Erythroblast (primary cell): ENCODE measurements at regions not wholly inside any gene's neighbourhood (a gene's known extent, or its start where the extent isn't known, plus 50 kb on each side); places are given as distances from the start of the nearest gene placed in this dataset.

Experiments used
- GATA1 ChIP-seq: IDR thresholded peaks from 2 replicates; pipeline ENCODE4 v1.6.1; 2011; ENCODE audit warnings: low read depth, mild to moderate bottlenecking, control low read depth, low read length, moderate library complexity
- POLR2A ChIP-seq: IDR thresholded peaks from 2 replicates; pipeline ENCODE4 v1.6.1; 2011; ENCODE audit warnings: mild to moderate bottlenecking, low read length

GRCh38 chr20:48285656-48286055, 500.4 kb upstream of the SULF2 start:
- no peak for TF ChIP-seq POLR2A
- no peak for TF ChIP-seq GATA1
